ENCODE measurements at regions not wholly inside any gene's neighbourhood (a gene's known extent, or its start where the extent isn't known, plus 50 kb on each side); places are given as distances from the start of the nearest gene placed in this dataset.

DNA sequence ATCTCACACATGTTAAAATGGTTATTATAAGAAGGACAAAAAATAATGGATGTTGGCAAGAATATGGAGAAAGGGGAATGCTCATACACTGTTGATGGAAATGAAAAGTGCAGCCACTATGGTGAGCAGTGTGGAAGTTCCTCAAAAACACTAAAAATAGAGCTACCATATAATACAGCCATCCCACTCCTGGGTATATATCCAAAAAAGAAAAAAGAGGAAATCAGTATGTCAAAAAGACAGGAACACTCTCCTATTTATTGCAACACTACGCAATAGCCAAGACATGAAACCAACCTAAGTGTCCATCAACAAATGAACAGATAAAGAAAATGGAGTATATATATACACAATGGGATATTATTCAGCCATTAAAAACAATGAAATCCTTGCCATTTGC is 642.6 kb downstream of the RNF144A start:
- TF ChIP-seq, protein P1, sequence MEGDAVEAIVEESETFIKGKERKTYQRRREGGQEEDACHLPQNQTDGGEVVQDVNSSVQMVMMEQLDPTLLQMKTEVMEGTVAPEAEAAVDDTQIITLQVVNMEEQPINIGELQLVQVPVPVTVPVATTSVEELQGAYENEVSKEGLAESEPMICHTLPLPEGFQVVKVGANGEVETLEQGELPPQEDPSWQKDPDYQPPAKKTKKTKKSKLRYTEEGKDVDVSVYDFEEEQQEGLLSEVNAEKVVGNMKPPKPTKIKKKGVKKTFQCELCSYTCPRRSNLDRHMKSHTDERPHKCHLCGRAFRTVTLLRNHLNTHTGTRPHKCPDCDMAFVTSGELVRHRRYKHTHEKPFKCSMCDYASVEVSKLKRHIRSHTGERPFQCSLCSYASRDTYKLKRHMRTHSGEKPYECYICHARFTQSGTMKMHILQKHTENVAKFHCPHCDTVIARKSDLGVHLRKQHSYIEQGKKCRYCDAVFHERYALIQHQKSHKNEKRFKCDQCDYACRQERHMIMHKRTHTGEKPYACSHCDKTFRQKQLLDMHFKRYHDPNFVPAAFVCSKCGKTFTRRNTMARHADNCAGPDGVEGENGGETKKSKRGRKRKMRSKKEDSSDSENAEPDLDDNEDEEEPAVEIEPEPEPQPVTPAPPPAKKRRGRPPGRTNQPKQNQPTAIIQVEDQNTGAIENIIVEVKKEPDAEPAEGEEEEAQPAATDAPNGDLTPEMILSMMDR (IDR thresholded peaks at IDR 0.05; ENCODE audit: low read depth, low read length), result no peak
- TF ChIP-seq POLR2A (IDR thresholded peaks at IDR 0.05; ENCODE audit: extremely low read depth, insufficient read length), result no peak
- TF ChIP-seq, protein P2, sequence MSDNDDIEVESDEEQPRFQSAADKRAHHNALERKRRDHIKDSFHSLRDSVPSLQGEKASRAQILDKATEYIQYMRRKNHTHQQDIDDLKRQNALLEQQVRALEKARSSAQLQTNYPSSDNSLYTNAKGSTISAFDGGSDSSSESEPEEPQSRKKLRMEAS (IDR thresholded peaks at IDR 0.05; ENCODE audit: low read depth, low read length), result no peak

Measured in NB4 (cell line).